Neural progenitor cell (in vitro differentiated cells): ENCODE measurements at regions not wholly inside any gene's neighbourhood (a gene's known extent, or its start where the extent isn't known, plus 50 kb on each side); places are given as distances from the start of the nearest gene placed in this dataset.
"Not testable (repeated sequence)": the region's sequence is repeated elsewhere in the genome, so short reads cannot be mapped to it uniquely, and the experiment has no call there.

Source experiments
- DNase-seq: peaks from one replicate; pipeline ENCODE4 v3.0.0-alpha.2; 2016; ENCODE audit warnings: low spot score
- H2AFZ ChIP-seq: fragments of 200-600 bp; sonication (generic); replicated peaks from 2 replicates; pipeline ENCODE4 v1.6.1; 2016; ENCODE audit warnings: antibody characterized with exemption
- H3F3A ChIP-seq: fragments of 200-600 bp; sonication (generic); 2 replicates; pipeline ENCODE4 v1.6.1; 2016; ENCODE audit warnings: antibody characterized with exemption, low read depth
- H3K27ac ChIP-seq: fragments of 200-600 bp; sonication (generic); 2 replicates; pipeline ENCODE4 v1.5.1; 2016; ENCODE audit warnings: mild to moderate bottlenecking
- H3K27me3 ChIP-seq: fragments of 200-600 bp; sonication (generic); 2 replicates; pipeline ENCODE4 v1.6.1; 2016; ENCODE audit warnings: mild to moderate bottlenecking, moderate library complexity
- H3K36me3 ChIP-seq: fragments of 200-600 bp; sonication (generic); 2 replicates; pipeline ENCODE4 v1.5.1; 2016
- H3K4me1 ChIP-seq: fragments of 200-600 bp; sonication (generic); 2 replicates; pipeline ENCODE4 v1.6.1; 2016; ENCODE audit warnings: mixed run types
- H3K4me2 ChIP-seq: fragments of 200-600 bp; sonication (generic); 2 replicates; pipeline ENCODE4 v1.6.1; 2016
- H3K4me3 ChIP-seq: fragments of 200-600 bp; sonication (generic); 2 replicates; pipeline ENCODE4 v1.5.1; 2016
- H3K79me2 ChIP-seq: fragments of 200-600 bp; sonication (generic); 2 replicates; pipeline ENCODE4 v1.6.1; 2016; ENCODE audit warnings: low read depth
- H3K9ac ChIP-seq: fragments of 200-600 bp; sonication (generic); 2 replicates; pipeline ENCODE4 v1.6.1; 2016
- H3K9me3 ChIP-seq: fragments of 200-600 bp; sonication (generic); 2 replicates; pipeline ENCODE4 v1.5.1; 2016; ENCODE audit warnings: low read depth
- H4K20me1 ChIP-seq: fragments of 200-600 bp; sonication (generic); 2 replicates; pipeline ENCODE4 v1.6.1; 2016; ENCODE audit warnings: low read depth
- H3K27ac Mint-ChIP-seq: 3 replicates; pipeline ENCODE4 v1.8.0; 2021; ENCODE audit warnings: mixed read lengths
- H3K27me3 Mint-ChIP-seq: 2 replicates; pipeline ENCODE4 v1.8.0; 2022; ENCODE audit warnings: low read depth, mild to moderate bottlenecking, inconsistent platforms, moderate library complexity, mixed read lengths; ENCODE audit not compliant: insufficient read depth
- H3K36me3 Mint-ChIP-seq: 3 replicates; pipeline ENCODE4 v1.8.0; 2021; ENCODE audit warnings: mixed read lengths
- H3K4me1 Mint-ChIP-seq: 3 replicates; pipeline ENCODE4 v1.8.0; 2021; ENCODE audit warnings: mixed read lengths
- H3K4me3 Mint-ChIP-seq: 3 replicates; pipeline ENCODE4 v1.8.0; 2021; ENCODE audit warnings: mild to moderate bottlenecking, moderate library complexity, mixed read lengths
- H3K9me3 Mint-ChIP-seq: 3 replicates; pipeline ENCODE4 v1.8.0; 2020; ENCODE audit warnings: mixed read lengths
- CTCF ChIP-seq: fragments of 200-600 bp; sonication (generic); IDR thresholded peaks from 2 replicates; pipeline ENCODE4 v1.5.1; 2017; ENCODE audit warnings: antibody characterized with exemption, mild to moderate bottlenecking
- EZH2 ChIP-seq: fragments of 200-600 bp; sonication (generic); IDR thresholded peaks from 2 replicates; pipeline ENCODE4 v1.6.1; 2017; ENCODE audit warnings: antibody characterized with exemption, mild to moderate bottlenecking, moderate library complexity
- EZH2phosphoT487 ChIP-seq: fragments of 200-600 bp; sonication (generic); IDR thresholded peaks from 2 replicates; pipeline ENCODE4 v1.6.1; 2017; ENCODE audit warnings: antibody characterized with exemption

GRCh38 chr17:64789061-64789445, 126.9 kb upstream of the SMURF2 start:
- H3K27ac Mint-ChIP-seq, H3K4me2 ChIP-seq, H3K4me3 ChIP-seq, H4K20me1 ChIP-seq, H3K9me3 Mint-ChIP-seq, H3K27me3 Mint-ChIP-seq, H3K79me2 ChIP-seq, H2AFZ ChIP-seq, H3K27ac ChIP-seq, H3K9me3 ChIP-seq, H3K4me1 ChIP-seq, H3K9ac ChIP-seq, H3K36me3 Mint-ChIP-seq, H3K4me3 Mint-ChIP-seq, DNase-seq, H3K27me3 ChIP-seq, H3K36me3 ChIP-seq, H3F3A ChIP-seq: not testable (repeated sequence)
- peaks cover 12% of the 10 kb centered on the region for H3K4me1 Mint-ChIP-seq

- Histone ChIP-seq H4K20me1 (no peaks in the 10 kb centered on the region), H3K4me1 (peaks cover 5% of the 10 kb centered on the region), H3F3A (no peaks in the 10 kb centered on the region), H3K4me2 (no peak overlapping the region), H3K9me3 (no peaks in the 10 kb centered on the region), H2AFZ (no peak overlapping the region), H3K27ac (no peak overlapping the region), H3K9ac (no peak overlapping the region), H3K27me3 (peaks cover under 1% of the 10 kb centered on the region), H3K36me3 (no peaks in the 10 kb centered on the region), H3K4me3 (no peak overlapping the region), H3K79me2 (no peaks in the 10 kb centered on the region)
- no peak for DNase-seq
- no peak overlapping the region for H3K4me3 Mint-ChIP-seq
- TF ChIP-seq CTCF: no peak
- TF ChIP-seq EZH2phosphoT487: no peak
- no peak for TF ChIP-seq EZH2
- H3K36me3 Mint-ChIP-seq: no peaks in the 10 kb centered on the region
- no peaks in the 10 kb centered on the region for H3K9me3 Mint-ChIP-seq
- H3K27me3 Mint-ChIP-seq: peaks cover 2% of the 10 kb centered on the region
- H3K27ac Mint-ChIP-seq: no peak overlapping the region
- H3K4me1 Mint-ChIP-seq: peaks cover 12% of the 10 kb centered on the region
These were observed 126.4 kb upstream of the SMURF2 start for GRCh38 chr17:64788286-64789060.

- peaks cover 5% of the 10 kb centered on the region for H3K4me1 ChIP-seq
- no peak overlapping the region for H2AFZ ChIP-seq
- no peaks in the 10 kb centered on the region for H3F3A ChIP-seq
- Mint-ChIP-seq H3K36me3 (no peaks in the 10 kb centered on the region), H3K4me1 (peaks cover 8% of the 10 kb centered on the region), H3K27me3 (peaks cover 5% of the 10 kb centered on the region), H3K4me3 (no peak overlapping the region), H3K27ac (no peak overlapping the region), H3K9me3 (no peaks in the 10 kb centered on the region)
- H3K4me3 ChIP-seq: no peak overlapping the region
- no peaks in the 10 kb centered on the region for H3K79me2 ChIP-seq
- no peak overlapping the region for H3K27ac ChIP-seq
- DNase-seq: no peak
- H3K4me2 ChIP-seq: no peak overlapping the region
- no peaks in the 10 kb centered on the region for H3K9me3 ChIP-seq
- peaks cover 6% of the 10 kb centered on the region for H3K27me3 ChIP-seq
- no peak for TF ChIP-seq EZH2
- no peak for TF ChIP-seq CTCF
- TF ChIP-seq EZH2phosphoT487: no peak
- H4K20me1 ChIP-seq: peaks cover 4% of the 10 kb centered on the region
- no peak overlapping the region for H3K9ac ChIP-seq
- H3K36me3 ChIP-seq: no peaks in the 10 kb centered on the region
These were observed 125.8 kb upstream of the SMURF2 start for GRCh38 chr17:64787921-64788271.

GRCh38 chr17:64787255-64787920, 125.3 kb upstream of the SMURF2 start:
- no peak overlapping the region for H3K9ac ChIP-seq
- no peak overlapping the region for H3K4me2 ChIP-seq
- H3K4me3 ChIP-seq: no peak overlapping the region
- no peaks in the 10 kb centered on the region for H3F3A ChIP-seq
- Mint-ChIP-seq H3K36me3 (peaks cover under 1% of the 10 kb centered on the region), H3K4me3 (no peak overlapping the region), H3K27ac (no peak overlapping the region), H3K4me1 (peaks cover 8% of the 10 kb centered on the region), H3K9me3 (no peaks in the 10 kb centered on the region), H3K27me3 (peaks cover 8% of the 10 kb centered on the region)
- H3K36me3 ChIP-seq: no peaks in the 10 kb centered on the region
- peaks cover 11% of the 10 kb centered on the region for H3K27me3 ChIP-seq
- H4K20me1 ChIP-seq: peaks cover 4% of the 10 kb centered on the region
- TF ChIP-seq CTCF: no peak
- TF ChIP-seq EZH2phosphoT487: no peak
- TF ChIP-seq EZH2: no peak
- DNase-seq: no peak
- H3K27ac ChIP-seq: no peak overlapping the region
- H3K4me1 ChIP-seq: peaks cover 5% of the 10 kb centered on the region
- H3K9me3 ChIP-seq: no peaks in the 10 kb centered on the region
- no peak overlapping the region for H2AFZ ChIP-seq
- no peaks in the 10 kb centered on the region for H3K79me2 ChIP-seq
